GM19043 (cell line): ENCODE measurements at regions not wholly inside any gene's neighbourhood (a gene's known extent, or its start where the extent isn't known, plus 50 kb on each side); places are given as distances from the start of the nearest gene placed in this dataset.
"Not testable (repeated sequence)": the region's sequence is repeated elsewhere in the genome, so short reads cannot be mapped to it uniquely, and the experiment has no call there.

Source experiments
- ATAC-seq: cut with Tn5 transposase; IDR thresholded peaks from one replicate; pipeline ENCODE4 v1.9.1; 2021; ENCODE audit warnings: low read depth; ENCODE audit not compliant: unreplicated experiment

GRCh38 chr2:88857274-88857741, 165.8 kb downstream of the RPIA start:
- no peak for ATAC-seq

DNA sequence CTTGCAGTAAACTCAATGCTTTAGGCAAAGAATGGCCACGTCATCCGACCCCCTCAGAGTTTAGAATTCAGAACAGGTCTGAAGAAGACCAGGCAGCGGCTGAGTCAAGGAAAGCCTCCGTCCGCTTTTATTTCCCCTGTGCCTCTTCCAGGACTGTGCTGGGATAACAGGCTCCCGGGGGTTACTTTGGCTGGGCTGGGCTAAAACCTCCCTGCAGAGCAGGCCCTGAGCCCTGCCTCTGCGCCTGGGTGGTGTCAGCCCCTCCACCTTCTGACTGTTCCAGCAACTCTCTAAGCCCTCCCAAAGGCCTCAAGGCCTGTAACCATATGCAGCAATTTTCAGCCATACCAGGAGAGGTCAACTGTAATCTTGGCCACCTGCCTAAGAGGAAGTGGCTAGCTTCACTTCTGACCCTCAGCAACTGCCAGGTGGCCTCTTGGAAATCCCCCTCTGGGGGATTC, 166.5 kb downstream of the RPIA start:
- ATAC-seq, result no peak

GRCh38 chr2:88859461-88859860, 168.0 kb downstream of the RPIA start:
- ATAC-seq, result no peak

DNA sequence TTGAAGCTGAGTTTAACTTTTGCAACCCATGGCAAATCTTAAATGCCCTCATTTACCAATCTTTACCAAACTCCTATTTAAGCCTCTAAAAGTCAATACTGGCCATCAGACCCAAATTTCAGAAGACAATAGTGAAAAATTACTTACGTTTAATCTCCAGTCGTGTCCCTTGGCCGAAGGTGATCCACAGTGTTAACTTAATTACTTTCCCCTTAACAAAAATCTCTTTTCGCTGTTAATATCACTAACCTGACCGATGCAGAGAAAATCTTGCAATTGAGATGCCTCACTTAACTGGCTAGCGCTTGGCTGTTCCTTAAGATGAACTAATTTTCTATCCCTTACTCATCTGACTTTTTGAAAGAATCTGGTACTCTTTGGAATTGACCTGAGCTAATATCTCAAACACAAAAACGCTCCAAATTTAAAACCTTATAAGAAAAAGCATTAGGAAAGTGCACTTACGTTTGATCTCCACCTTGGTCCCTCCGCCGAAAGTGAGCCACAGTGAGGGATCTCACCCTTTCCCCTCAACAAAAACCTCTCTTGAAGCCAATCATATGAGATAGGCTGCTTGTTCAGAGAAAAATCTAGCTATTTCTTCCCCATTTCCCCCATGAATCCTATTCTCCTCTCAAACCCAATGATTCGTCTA, 169.1 kb downstream of the RPIA start:
- no peak for ATAC-seq

DNA sequence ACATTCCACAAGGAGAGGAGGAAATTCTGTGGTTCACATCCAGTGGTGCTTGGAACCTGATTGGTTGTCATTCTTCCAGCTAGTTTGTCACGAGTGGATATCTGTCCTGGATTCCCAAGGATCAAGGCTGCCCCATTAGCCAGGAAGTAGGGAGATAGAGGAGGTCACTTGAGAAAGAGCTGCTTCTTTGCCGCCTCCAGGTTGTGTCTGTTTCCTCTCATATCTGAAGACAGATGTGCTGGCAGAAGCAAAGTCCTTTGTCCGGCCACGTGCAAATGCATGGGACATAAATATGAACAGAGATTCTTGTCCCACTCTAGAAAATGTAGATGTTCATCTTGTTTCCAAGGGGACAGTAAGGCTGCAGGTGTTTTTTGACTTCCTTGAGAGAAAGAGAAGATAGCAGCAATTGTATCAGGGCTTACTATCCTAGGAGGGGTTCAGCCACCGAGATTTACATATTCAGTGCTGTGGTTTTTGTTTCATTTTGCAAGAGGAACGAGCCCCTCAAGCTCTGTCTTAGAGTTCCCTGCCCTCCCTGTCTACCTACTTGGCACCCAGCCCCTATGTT, 174.4 kb downstream of the RPIA start:
- no peak for ATAC-seq

GRCh38 chr2:88866756-88867155, 175.3 kb downstream of the RPIA start:
- no peak for ATAC-seq

GRCh38 chr2:88868861-88869260, 177.4 kb downstream of the RPIA start:
- no peak for ATAC-seq

- no peak for ATAC-seq
Observed at GRCh38 chr2:88870267-88870839, 178.9 kb downstream of the RPIA start.

DNA sequence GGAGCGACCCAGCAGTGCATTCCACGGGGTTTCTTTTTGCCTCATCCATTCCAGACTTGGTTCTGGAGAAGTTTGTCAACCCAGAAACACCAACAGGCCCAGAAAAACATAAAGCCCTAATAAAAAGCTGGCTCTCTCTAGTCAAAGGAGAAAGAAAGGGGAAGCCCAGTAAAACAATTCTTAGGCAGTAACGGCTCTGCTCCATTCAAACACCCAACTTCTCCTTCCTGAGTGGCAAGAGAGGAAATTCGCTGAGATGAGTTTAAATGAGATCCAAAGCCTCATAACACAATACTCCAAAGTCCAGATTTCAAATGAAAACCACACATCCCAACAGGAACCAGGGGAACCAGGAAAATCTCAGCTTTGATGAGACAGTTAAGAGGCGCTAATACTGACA, 179.9 kb downstream of the RPIA start:
- ATAC-seq, result no peak

GRCh38 chr2:88873620-88874019, 182.1 kb downstream of the RPIA start:
- ATAC-seq, result no peak

DNA sequence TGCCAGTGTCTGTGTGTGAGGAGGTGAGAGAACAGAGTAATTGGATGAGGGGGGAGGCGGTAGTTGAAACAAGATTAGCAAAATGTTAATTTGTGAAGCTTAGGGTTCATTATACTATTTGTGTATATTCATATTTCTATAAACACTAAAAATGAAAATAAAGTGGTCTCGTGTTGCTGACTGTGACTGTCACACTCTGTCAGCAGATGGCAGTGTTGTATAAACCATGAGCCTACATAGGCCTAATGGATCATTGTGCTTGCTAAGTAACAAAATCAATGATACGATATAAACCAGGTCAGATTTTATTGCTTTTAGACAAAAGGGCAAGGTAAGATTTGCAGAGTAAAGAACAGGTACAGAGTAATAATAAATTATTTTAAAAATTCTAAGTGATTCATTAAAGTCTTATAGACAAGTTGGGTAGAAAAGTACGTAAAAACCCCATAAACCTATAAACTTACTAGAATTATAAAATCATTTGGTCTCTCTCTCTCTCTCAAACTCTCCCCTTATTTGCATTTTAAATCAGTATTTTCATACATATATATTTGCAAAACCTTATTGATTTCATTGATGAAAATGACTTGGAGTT, 182.7 kb downstream of the RPIA start:
- ATAC-seq, result no peak

DNA sequence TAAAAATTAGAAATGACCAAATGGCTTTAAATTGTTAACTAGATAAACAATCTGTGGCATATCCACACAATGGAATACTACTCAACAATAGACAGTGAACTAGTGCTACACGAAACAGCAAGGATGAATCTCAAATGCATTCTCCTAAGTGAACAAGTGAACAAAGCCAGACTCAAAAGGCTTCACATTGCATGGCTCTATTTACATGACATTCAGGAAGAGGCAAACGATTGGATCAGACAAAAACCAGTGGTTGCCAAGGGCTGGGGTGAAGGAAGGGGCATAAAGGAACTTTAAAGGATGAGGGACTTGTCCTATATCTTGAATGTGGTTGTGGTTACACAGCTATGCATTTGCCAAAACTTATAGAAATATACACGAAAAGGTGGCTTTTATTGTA, 184.3 kb downstream of the RPIA start:
- no peak for ATAC-seq

DNA sequence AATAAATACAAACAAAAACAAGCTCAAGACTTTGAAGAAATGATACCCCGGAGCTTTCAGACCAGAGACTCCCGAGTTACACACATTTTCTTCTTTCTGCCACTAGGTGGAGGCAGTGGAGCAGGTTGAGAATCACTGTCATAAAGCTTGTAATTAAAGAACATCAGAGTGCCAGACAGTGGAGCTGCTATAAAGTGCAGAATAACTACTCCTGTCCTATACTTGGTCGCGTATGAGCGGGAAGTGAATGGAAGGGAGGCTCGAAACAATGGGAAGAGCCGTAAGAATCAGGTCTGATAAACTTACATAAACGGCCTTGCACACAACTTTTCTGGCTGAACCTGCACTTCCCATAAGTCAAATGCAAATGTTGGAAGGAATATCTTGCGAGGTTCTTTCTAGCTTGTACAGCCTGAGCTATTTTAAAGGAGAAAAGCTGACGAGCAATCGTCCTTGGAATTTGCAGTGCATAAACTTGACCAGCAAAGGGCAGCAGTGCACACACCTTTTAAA, 189.0 kb downstream of the RPIA start:
- no peak for ATAC-seq

GRCh38 chr2:88885275-88885674, 193.8 kb downstream of the RPIA start:
- no peak for ATAC-seq

DNA sequence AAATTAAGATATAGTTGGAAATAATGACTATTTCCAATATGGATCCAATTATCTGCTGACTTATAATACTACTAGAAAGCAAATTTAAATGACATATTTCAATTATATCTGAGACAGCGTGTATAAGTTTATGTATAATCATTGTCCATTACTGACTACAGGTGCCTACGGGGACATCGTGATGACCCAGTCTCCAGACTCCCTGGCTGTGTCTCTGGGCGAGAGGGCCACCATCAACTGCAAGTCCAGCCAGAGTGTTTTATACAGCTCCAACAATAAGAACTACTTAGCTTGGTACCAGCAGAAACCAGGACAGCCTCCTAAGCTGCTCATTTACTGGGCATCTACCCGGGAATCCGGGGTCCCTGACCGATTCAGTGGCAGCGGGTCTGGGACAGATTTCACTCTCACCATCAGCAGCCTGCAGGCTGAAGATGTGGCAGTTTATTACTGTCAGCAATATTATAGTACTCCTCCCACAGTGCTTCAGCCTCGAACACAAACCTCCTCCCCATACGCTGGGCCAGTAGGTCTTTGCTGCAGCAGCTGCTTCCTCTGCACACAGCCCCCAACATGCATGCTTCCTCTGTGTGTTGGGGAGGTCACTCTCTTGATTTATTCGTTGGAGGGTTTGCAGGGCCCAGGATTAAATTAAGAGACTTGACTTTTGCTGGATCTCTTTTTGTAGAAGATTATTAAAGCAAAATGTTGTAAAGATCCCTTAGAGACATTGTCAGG, 194.4 kb downstream of the RPIA start:
- no peak for ATAC-seq

DNA sequence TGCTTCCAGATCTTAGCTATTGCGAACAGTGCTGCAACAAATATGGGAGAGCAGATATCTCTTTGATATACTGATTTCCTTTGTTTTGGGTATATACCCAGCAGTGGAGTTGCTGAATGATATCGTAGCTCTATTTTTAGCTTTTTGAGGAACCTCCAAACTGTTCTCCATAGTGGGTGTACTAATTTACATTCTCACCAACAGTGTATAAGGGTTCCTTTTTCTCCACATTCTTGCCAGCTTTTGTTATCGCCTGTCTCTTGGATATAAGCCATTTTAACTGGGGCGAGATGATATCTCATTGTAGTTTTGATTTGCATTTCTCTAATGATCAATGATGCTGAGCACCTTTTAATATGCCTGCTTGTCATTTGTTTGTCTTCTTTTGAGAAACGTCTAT, 196.0 kb downstream of the RPIA start:
- not testable (repeated sequence) for ATAC-seq

- ATAC-seq, result no peak
Observed at GRCh38 chr2:88892207-88892606, 200.7 kb downstream of the RPIA start.

DNA sequence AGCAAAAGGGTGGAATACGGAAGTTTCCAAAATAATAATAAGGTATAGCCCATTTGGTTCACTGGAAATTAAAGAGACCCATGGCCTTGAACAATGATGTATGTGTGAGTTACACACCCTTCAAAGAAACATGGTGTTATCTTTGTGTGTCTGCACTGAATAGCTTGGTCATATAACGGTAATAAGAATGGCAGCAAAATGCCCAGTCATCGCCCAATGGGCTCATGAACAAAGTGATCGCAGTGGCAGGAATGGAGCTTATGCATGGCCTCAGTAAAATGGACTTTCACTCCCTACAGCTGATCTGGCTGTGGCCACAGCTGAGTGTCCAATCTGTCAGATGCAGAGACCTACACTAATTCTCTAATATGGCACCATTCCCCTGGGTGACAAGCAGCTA, 201.3 kb downstream of the RPIA start:
- no peak for ATAC-seq

GRCh38 chr2:88896971-88897370, 205.5 kb downstream of the RPIA start:
- ATAC-seq, result no peak

DNA sequence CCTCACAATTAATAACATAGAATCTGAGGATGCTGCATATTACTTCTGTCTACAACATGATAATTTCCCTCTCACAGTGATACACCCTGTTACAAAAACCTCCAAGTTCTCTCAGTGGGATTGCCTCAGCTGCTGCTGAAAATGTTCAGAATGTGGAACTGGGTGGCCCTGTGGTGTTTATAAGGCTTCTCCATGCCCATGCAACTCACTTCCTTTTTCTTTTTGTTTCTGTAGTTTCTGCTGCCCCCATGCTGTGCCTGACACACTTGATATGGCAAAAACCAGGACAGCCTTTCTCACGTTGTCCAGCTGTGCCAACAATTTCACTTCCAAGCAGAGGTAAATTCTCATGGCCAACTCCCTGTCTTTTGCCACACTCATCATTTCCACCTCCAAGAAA, 206.2 kb downstream of the RPIA start:
- no peak for ATAC-seq
